ENCODE measurements at regions not wholly inside any gene's neighbourhood (a gene's known extent, or its start where the extent isn't known, plus 50 kb on each side); places are given as distances from the start of the nearest gene placed in this dataset.
A peak's percentile ranks its signal among the peaks of the same experiment; 100 is the strongest.

GRCh38 chr3:76869726-76870384 is 170.0 kb upstream of the ROBO2 start:
- Histone ChIP-seq H3K4me2 (ENCODE audit: insufficient read depth, low read length, poor library complexity, severe bottlenecking) (no peak overlapping the region), H2BK15ac (ENCODE audit: low read length) (no peak overlapping the region), H3K9ac (ENCODE audit: low read depth, low read length, poor library complexity) (no peak overlapping the region), H2BK12ac (ENCODE audit: low read length) (no peak overlapping the region), H3K4me1 (ENCODE audit: control insufficient read depth in 2 of 2, insufficient read depth in 1 of 2, low read depth in 1 of 2, low read length in 2 of 2) (no peaks in the 10 kb centered on the region), H3K4ac (ENCODE audit: low read length) (no peak overlapping the region), H3K23ac (ENCODE audit: low read depth, low read length, poor library complexity) (no peak overlapping the region), H3K18ac (ENCODE audit: low read length) (no peak overlapping the region), H2AK5ac (ENCODE audit: low read depth, low read length) (no peak overlapping the region), H3K9me3 (replicated peaks in 1 of 2; ENCODE audit: control insufficient read depth in 2 of 2, insufficient read depth in 1 of 2, low read depth in 1 of 2, low read length in 2 of 2) (no peaks in the 10 kb centered on the region), H4K91ac (ENCODE audit: low read depth, low read length, poor library complexity) (no peak overlapping the region), H2BK120ac (ENCODE audit: low read depth, low read length) (no peak overlapping the region), H4K8ac (ENCODE audit: low read depth, low read length) (no peak overlapping the region), H2BK5ac (ENCODE audit: low read length) (no peak overlapping the region), H3K14ac (ENCODE audit: low read length) (no peak overlapping the region), H2AFZ (ENCODE audit: low read length) (no peak overlapping the region), H3K79me1 (ENCODE audit: low read depth, low read length) (no peaks in the 10 kb centered on the region), H3K4me3 (ENCODE audit: low read length in 2 of 2) (no peak overlapping the region), H3K27me3 (ENCODE audit: control insufficient read depth in 3 of 3, insufficient read depth in 3 of 3, low read depth in 1 of 3, low read length in 3 of 3) (no peaks in the 10 kb centered on the region), H3K27ac (replicated peaks; ENCODE audit: low read length) (no peak overlapping the region), H3K36me3 (replicated peaks in 1 of 2; ENCODE audit: control insufficient read depth in 2 of 2, insufficient read depth in 2 of 2, low read length in 2 of 2) (no peaks in the 10 kb centered on the region)
- no peak for DNase-seq (ENCODE audit: low spot score)
- no CpG with 5 or more reads among the region's 3 CpGs for WGBS, 2 donors (ENCODE audit: extremely low coverage in 2 of 2, insufficient read length in 2 of 2, insufficient replicate concordance in 1 of 2)

DNA sequence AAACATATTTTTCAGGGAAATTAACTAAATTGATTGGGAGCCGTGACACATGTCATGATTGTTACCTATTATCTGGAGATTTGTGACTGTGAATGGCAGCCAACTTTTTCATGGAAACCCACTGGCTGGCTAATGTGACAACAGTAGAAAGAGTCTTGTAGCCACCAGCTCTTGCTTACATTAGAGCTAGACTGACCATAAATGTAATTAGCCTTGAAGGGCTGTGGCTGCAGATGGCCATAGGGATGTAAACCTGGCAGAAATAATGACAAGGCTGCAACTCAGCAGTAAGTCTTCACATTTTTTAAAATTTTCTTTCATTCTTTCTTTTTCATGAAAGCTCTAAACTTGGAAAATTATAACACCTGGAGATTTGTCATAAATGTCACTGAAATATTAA is 168.2 kb upstream of the ROBO2 start:
- Histone ChIP-seq H3K9ac (ENCODE audit: low read depth, low read length, poor library complexity) (no peak overlapping the region), H3K4me3 (ENCODE audit: low read length in 2 of 2) (no peak overlapping the region), H3K36me3 (replicated peaks in 1 of 2; ENCODE audit: control insufficient read depth in 2 of 2, insufficient read depth in 2 of 2, low read length in 2 of 2) (no peaks in the 10 kb centered on the region), H3K9me3 (replicated peaks in 1 of 2; ENCODE audit: control insufficient read depth in 2 of 2, insufficient read depth in 1 of 2, low read depth in 1 of 2, low read length in 2 of 2) (no peaks in the 10 kb centered on the region), H2AK5ac (ENCODE audit: low read depth, low read length) (no peak overlapping the region), H3K18ac (ENCODE audit: low read length) (no peak overlapping the region), H2BK15ac (ENCODE audit: low read length) (no peak overlapping the region), H2BK12ac (ENCODE audit: low read length) (no peak overlapping the region), H3K4me2 (ENCODE audit: insufficient read depth, low read length, poor library complexity, severe bottlenecking) (no peak overlapping the region), H3K14ac (ENCODE audit: low read length) (no peak overlapping the region), H4K8ac (ENCODE audit: low read depth, low read length) (no peak overlapping the region), H3K4ac (ENCODE audit: low read length) (no peak overlapping the region), H4K91ac (ENCODE audit: low read depth, low read length, poor library complexity) (no peak overlapping the region), H2BK120ac (ENCODE audit: low read depth, low read length) (no peak overlapping the region), H3K23ac (ENCODE audit: low read depth, low read length, poor library complexity) (no peak overlapping the region), H3K79me1 (ENCODE audit: low read depth, low read length) (no peaks in the 10 kb centered on the region), H3K4me1 (ENCODE audit: control insufficient read depth in 2 of 2, insufficient read depth in 1 of 2, low read depth in 1 of 2, low read length in 2 of 2) (no peaks in the 10 kb centered on the region), H3K27me3 (ENCODE audit: control insufficient read depth in 3 of 3, insufficient read depth in 3 of 3, low read depth in 1 of 3, low read length in 3 of 3) (no peaks in the 10 kb centered on the region), H2BK5ac (ENCODE audit: low read length) (no peak overlapping the region), H2AFZ (ENCODE audit: low read length) (no peak overlapping the region), H3K27ac (replicated peaks; ENCODE audit: low read length) (no peak overlapping the region)
- DNase-seq (ENCODE audit: low spot score) = no peak
- no CpG with 5 or more reads among the region's 1 CpG for WGBS, 2 donors (ENCODE audit: extremely low coverage in 2 of 2, insufficient read length in 2 of 2, insufficient replicate concordance in 1 of 2)

GRCh38 chr3:76872999-76873398 is 166.9 kb upstream of the ROBO2 start:
- H3K14ac ChIP-seq (ENCODE audit: low read length) = no peak overlapping the region
- H3K23ac ChIP-seq (ENCODE audit: low read depth, low read length, poor library complexity) = no peak overlapping the region
- no peak overlapping the region for H3K27ac ChIP-seq (replicated peaks; ENCODE audit: low read length)
- no peak overlapping the region for H3K4me2 ChIP-seq (ENCODE audit: insufficient read depth, low read length, poor library complexity, severe bottlenecking)
- H3K27me3 ChIP-seq (ENCODE audit: control insufficient read depth in 3 of 3, insufficient read depth in 3 of 3, low read depth in 1 of 3, low read length in 3 of 3) = no peaks in the 10 kb centered on the region
- no peaks in the 10 kb centered on the region for H3K79me1 ChIP-seq (ENCODE audit: low read depth, low read length)
- H2BK12ac ChIP-seq (ENCODE audit: low read length) = no peak overlapping the region
- no peak overlapping the region for H4K8ac ChIP-seq (ENCODE audit: low read depth, low read length)
- no peaks in the 10 kb centered on the region for H3K9me3 ChIP-seq (replicated peaks in 1 of 2; ENCODE audit: control insufficient read depth in 2 of 2, insufficient read depth in 1 of 2, low read depth in 1 of 2, low read length in 2 of 2)
- H3K4me3 ChIP-seq (ENCODE audit: low read length in 2 of 2) = no peak overlapping the region
- H2AK5ac ChIP-seq (ENCODE audit: low read depth, low read length) = no peak overlapping the region
- no peak overlapping the region for H2BK5ac ChIP-seq (ENCODE audit: low read length)
- no peaks in the 10 kb centered on the region for H3K36me3 ChIP-seq (replicated peaks in 1 of 2; ENCODE audit: control insufficient read depth in 2 of 2, insufficient read depth in 2 of 2, low read length in 2 of 2)
- H3K18ac ChIP-seq (ENCODE audit: low read length) = no peak overlapping the region
- DNase-seq (ENCODE audit: low spot score) = no peak
- H2BK120ac ChIP-seq (ENCODE audit: low read depth, low read length) = no peak overlapping the region
- H4K91ac ChIP-seq (ENCODE audit: low read depth, low read length, poor library complexity) = no peak overlapping the region
- no peak overlapping the region for H2BK15ac ChIP-seq (ENCODE audit: low read length)
- H3K4me1 ChIP-seq (ENCODE audit: control insufficient read depth in 2 of 2, insufficient read depth in 1 of 2, low read depth in 1 of 2, low read length in 2 of 2) = no peaks in the 10 kb centered on the region
- no peak overlapping the region for H3K4ac ChIP-seq (ENCODE audit: low read length)
- WGBS, 2 donors (ENCODE audit: extremely low coverage in 2 of 2, insufficient read length in 2 of 2, insufficient replicate concordance in 1 of 2) = no CpG with 5 or more reads among the region's 1 CpG
- no peak overlapping the region for H3K9ac ChIP-seq (ENCODE audit: low read depth, low read length, poor library complexity)
- H2AFZ ChIP-seq (ENCODE audit: low read length) = no peak overlapping the region

GRCh38 chr3:76873532-76874242 is 166.2 kb upstream of the ROBO2 start:
- Histone ChIP-seq H2AK5ac (ENCODE audit: low read depth, low read length) (no peak overlapping the region), H3K9ac (ENCODE audit: low read depth, low read length, poor library complexity) (no peak overlapping the region), H3K4ac (ENCODE audit: low read length) (no peak overlapping the region), H2BK5ac (ENCODE audit: low read length) (no peak overlapping the region), H3K79me1 (ENCODE audit: low read depth, low read length) (no peaks in the 10 kb centered on the region), H3K4me3 (ENCODE audit: low read length in 2 of 2) (no peak overlapping the region), H4K8ac (ENCODE audit: low read depth, low read length) (no peak overlapping the region), H3K18ac (ENCODE audit: low read length) (no peak overlapping the region), H3K27ac (replicated peaks; ENCODE audit: low read length) (no peak overlapping the region), H2AFZ (ENCODE audit: low read length) (peak overlapping the region; percentile 49), H3K4me1 (ENCODE audit: control insufficient read depth in 2 of 2, insufficient read depth in 1 of 2, low read depth in 1 of 2, low read length in 2 of 2) (no peaks in the 10 kb centered on the region), H3K14ac (ENCODE audit: low read length) (no peak overlapping the region), H2BK120ac (ENCODE audit: low read depth, low read length) (no peak overlapping the region), H3K23ac (ENCODE audit: low read depth, low read length, poor library complexity) (no peak overlapping the region), H4K91ac (ENCODE audit: low read depth, low read length, poor library complexity) (no peak overlapping the region), H2BK12ac (ENCODE audit: low read length) (no peak overlapping the region), H2BK15ac (ENCODE audit: low read length) (no peak overlapping the region), H3K9me3 (replicated peaks in 1 of 2; ENCODE audit: control insufficient read depth in 2 of 2, insufficient read depth in 1 of 2, low read depth in 1 of 2, low read length in 2 of 2) (no peaks in the 10 kb centered on the region), H3K4me2 (ENCODE audit: insufficient read depth, low read length, poor library complexity, severe bottlenecking) (no peak overlapping the region), H3K27me3 (ENCODE audit: control insufficient read depth in 3 of 3, insufficient read depth in 3 of 3, low read depth in 1 of 3, low read length in 3 of 3) (no peaks in the 10 kb centered on the region), H3K36me3 (replicated peaks in 1 of 2; ENCODE audit: control insufficient read depth in 2 of 2, insufficient read depth in 2 of 2, low read length in 2 of 2) (no peaks in the 10 kb centered on the region)
- WGBS, 2 donors (ENCODE audit: extremely low coverage in 2 of 2, insufficient read length in 2 of 2, insufficient replicate concordance in 1 of 2) = no CpG with 5 or more reads among the region's 10 CpGs
- no peak for DNase-seq (ENCODE audit: low spot score)

Measured in neuronal stem cell (in vitro differentiated cells).